ENCODE measurements at regions not wholly inside any gene's neighbourhood (a gene's known extent, or its start where the extent isn't known, plus 50 kb on each side); places are given as distances from the start of the nearest gene placed in this dataset.

- no peak for TF ChIP-seq CTCF (IDR thresholded peaks at IDR 0.05; ENCODE audit: insufficient read depth, low read depth, low read length)
- TF ChIP-seq EZH2 (IDR thresholded peaks at IDR 0.05; ENCODE audit: insufficient read depth, low read length): no peak
These were observed 176.2 kb upstream of the SHH start for GRCh38 chr7:155988416-155988815.
